Chondrocyte (in vitro differentiated cells): ENCODE measurements at regions not wholly inside any gene's neighbourhood (a gene's known extent, or its start where the extent isn't known, plus 50 kb on each side); places are given as distances from the start of the nearest gene placed in this dataset.

Experiments used
- DNase-seq: peaks from one replicate; pipeline ENCODE4 v3.0.0; 2021; ENCODE audit warnings: mixed read lengths, low spot score
- H3K27ac Mint-ChIP-seq: one replicate; pipeline ENCODE4 v1.8.0; 2021; ENCODE audit warnings: mild to moderate bottlenecking, moderate library complexity, mixed read lengths; ENCODE audit not compliant: unreplicated experiment
- H3K27me3 Mint-ChIP-seq: 2 replicates; pipeline ENCODE4 v1.8.0; 2021; ENCODE audit warnings: low read depth, mixed read lengths
- H3K36me3 Mint-ChIP-seq: 2 replicates; pipeline ENCODE4 v1.8.0; 2021; ENCODE audit warnings: low read depth, mixed read lengths
- H3K4me1 Mint-ChIP-seq: 2 replicates; pipeline ENCODE4 v1.8.0; 2021; ENCODE audit warnings: low read depth, mild to moderate bottlenecking, mixed read lengths
- H3K4me3 Mint-ChIP-seq: one replicate; pipeline ENCODE4 v1.8.0; 2021; ENCODE audit warnings: mild to moderate bottlenecking, moderate library complexity, mixed read lengths; ENCODE audit not compliant: unreplicated experiment
- H3K9me3 Mint-ChIP-seq: 2 replicates; pipeline ENCODE4 v1.8.0; 2021; ENCODE audit warnings: low read depth, mixed read lengths
- TF ChIP-seq, protein P1 (sequence below): fragments of 200-600 bp; sonication (generic); IDR thresholded peaks from 2 replicates; pipeline ENCODE4 v1.5.0; 2021; ENCODE audit warnings: antibody characterized with exemption, mild to moderate bottlenecking, moderate library complexity

GRCh38 chr15:69862540-69862939, 235.2 kb downstream of the TLE3 start:
- Mint-ChIP-seq H3K4me1 (peaks cover 25% of the 10 kb centered on the region), H3K4me3 (no peak overlapping the region), H3K27ac (no peak overlapping the region), H3K27me3 (no peaks in the 10 kb centered on the region), H3K9me3 (no peaks in the 10 kb centered on the region), H3K36me3 (peaks cover 3% of the 10 kb centered on the region)
- TF ChIP-seq, protein P1, sequence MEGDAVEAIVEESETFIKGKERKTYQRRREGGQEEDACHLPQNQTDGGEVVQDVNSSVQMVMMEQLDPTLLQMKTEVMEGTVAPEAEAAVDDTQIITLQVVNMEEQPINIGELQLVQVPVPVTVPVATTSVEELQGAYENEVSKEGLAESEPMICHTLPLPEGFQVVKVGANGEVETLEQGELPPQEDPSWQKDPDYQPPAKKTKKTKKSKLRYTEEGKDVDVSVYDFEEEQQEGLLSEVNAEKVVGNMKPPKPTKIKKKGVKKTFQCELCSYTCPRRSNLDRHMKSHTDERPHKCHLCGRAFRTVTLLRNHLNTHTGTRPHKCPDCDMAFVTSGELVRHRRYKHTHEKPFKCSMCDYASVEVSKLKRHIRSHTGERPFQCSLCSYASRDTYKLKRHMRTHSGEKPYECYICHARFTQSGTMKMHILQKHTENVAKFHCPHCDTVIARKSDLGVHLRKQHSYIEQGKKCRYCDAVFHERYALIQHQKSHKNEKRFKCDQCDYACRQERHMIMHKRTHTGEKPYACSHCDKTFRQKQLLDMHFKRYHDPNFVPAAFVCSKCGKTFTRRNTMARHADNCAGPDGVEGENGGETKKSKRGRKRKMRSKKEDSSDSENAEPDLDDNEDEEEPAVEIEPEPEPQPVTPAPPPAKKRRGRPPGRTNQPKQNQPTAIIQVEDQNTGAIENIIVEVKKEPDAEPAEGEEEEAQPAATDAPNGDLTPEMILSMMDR, result no peak
- DNase-seq, result no peak

DNA sequence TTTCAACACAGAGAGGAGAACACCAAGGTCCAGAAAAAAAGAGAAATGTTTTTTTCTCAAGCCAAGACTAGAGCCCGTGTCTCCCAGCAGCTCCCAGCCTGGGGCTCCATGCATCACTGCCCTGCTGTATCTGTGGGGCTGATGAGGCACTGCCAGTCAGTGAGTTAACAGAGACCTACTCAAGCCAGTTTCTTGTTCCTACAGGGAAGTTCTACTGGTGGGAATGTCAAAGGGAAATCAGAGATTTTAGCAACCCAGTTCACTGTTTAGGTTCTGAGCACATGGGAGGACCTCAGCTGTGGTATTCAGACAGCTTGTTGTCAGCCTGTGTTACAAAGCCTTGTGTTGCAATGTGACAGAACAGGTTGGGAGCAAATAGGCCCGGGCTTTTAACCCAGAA, 234.3 kb downstream of the TLE3 start:
- TF ChIP-seq, protein P1, result no peak
- H3K36me3 Mint-ChIP-seq, result peaks cover 3% of the 10 kb centered on the region
- no peaks in the 10 kb centered on the region for H3K27me3 Mint-ChIP-seq
- no peak for DNase-seq
- no peaks in the 10 kb centered on the region for H3K9me3 Mint-ChIP-seq
- no peak overlapping the region for H3K27ac Mint-ChIP-seq
- H3K4me1 Mint-ChIP-seq, result peaks cover 22% of the 10 kb centered on the region
- no peak overlapping the region for H3K4me3 Mint-ChIP-seq

DNA sequence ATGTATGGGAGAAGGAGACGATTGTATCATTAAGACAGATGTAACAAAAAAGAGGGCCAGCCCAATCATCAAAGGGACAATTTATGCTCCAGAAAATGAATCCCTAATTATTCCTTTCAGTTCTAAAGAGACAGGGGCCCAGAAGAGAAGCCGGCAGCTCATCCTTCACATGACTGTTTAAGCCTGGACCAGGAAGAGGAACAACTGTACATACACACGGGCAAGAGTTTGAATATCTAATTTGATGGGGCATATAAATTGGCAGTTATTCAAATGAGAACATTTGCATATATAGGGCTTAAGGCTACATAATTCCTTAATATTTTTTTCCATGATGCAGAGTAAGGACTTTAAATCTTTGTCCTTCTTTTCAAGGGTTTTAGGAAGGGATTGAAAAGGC, 232.3 kb downstream of the TLE3 start:
- peaks cover 3% of the 10 kb centered on the region for H3K36me3 Mint-ChIP-seq
- peaks cover 3% of the 10 kb centered on the region for H3K27me3 Mint-ChIP-seq
- H3K4me1 Mint-ChIP-seq, result peaks cover 22% of the 10 kb centered on the region
- no peak overlapping the region for H3K27ac Mint-ChIP-seq
- TF ChIP-seq, protein P1, result no peak
- DNase-seq, result no peak
- no peak overlapping the region for H3K4me3 Mint-ChIP-seq
- no peaks in the 10 kb centered on the region for H3K9me3 Mint-ChIP-seq

GRCh38 chr15:69868756-69869155, 229.0 kb downstream of the TLE3 start:
- H3K36me3 Mint-ChIP-seq, result peaks cover 4% of the 10 kb centered on the region
- no peak overlapping the region for H3K27ac Mint-ChIP-seq
- peaks cover 9% of the 10 kb centered on the region for H3K9me3 Mint-ChIP-seq
- DNase-seq, result no peak
- H3K4me3 Mint-ChIP-seq, result no peak overlapping the region
- H3K4me1 Mint-ChIP-seq, result no peaks in the 10 kb centered on the region
- peaks cover 8% of the 10 kb centered on the region for H3K27me3 Mint-ChIP-seq
- TF ChIP-seq, protein P1, result no peak

GRCh38 chr15:69869291-69869690, 228.4 kb downstream of the TLE3 start:
- Mint-ChIP-seq H3K4me1 (no peaks in the 10 kb centered on the region), H3K4me3 (no peak overlapping the region), H3K36me3 (peaks cover 5% of the 10 kb centered on the region), H3K9me3 (peaks cover 14% of the 10 kb centered on the region), H3K27me3 (peaks cover 8% of the 10 kb centered on the region), H3K27ac (no peak overlapping the region)
- no peak for DNase-seq
- TF ChIP-seq, protein P1, result no peak
